ENCODE measurements at regions not wholly inside any gene's neighbourhood (a gene's known extent, or its start where the extent isn't known, plus 50 kb on each side); places are given as distances from the start of the nearest gene placed in this dataset.

GRCh38 chr2:194745557-194746146, 911.4 kb upstream of the SLC39A10 start:
- Histone ChIP-seq H3K27me3 (ENCODE audit: control insufficient read depth in 3 of 3, insufficient read depth in 3 of 3, low read length in 3 of 3) (no peaks in the 10 kb centered on the region), H3K27ac (ENCODE audit: low read depth in 1 of 3, low read length in 2 of 3) (no peak overlapping the region), H3K9me3 (ENCODE audit: control insufficient read depth in 2 of 2, insufficient read depth in 1 of 2, low read depth in 1 of 2, low read length in 1 of 2) (no peaks in the 10 kb centered on the region), H3K4me3 (ENCODE audit: low read depth in 1 of 3, low read length in 3 of 3) (no peak overlapping the region), H3K36me3 (ENCODE audit: control insufficient read depth in 3 of 3, insufficient read depth in 2 of 3, low read depth in 1 of 3, low read length in 3 of 3) (no peaks in the 10 kb centered on the region), H3K4me1 (ENCODE audit: control insufficient read depth in 3 of 3, insufficient read depth in 2 of 3, low read depth in 1 of 3, low read length in 2 of 3) (no peaks in the 10 kb centered on the region)
- WGBS, 3 donors, result 26 to 56% (median 32%) methylated on average over 3 of the region's 3 CpGs
- FAIRE-seq, result no peak
- peak in 1 of 2 donors; percentile 11 for DNase-seq

GRCh38 chr2:194742706-194743105, 914.3 kb upstream of the SLC39A10 start:
- Histone ChIP-seq H3K36me3 (ENCODE audit: control insufficient read depth in 3 of 3, insufficient read depth in 2 of 3, low read depth in 1 of 3, low read length in 3 of 3) (no peaks in the 10 kb centered on the region), H3K27ac (ENCODE audit: low read depth in 1 of 3, low read length in 2 of 3) (no peak overlapping the region), H3K27me3 (ENCODE audit: control insufficient read depth in 3 of 3, insufficient read depth in 3 of 3, low read length in 3 of 3) (no peaks in the 10 kb centered on the region), H3K4me3 (ENCODE audit: low read depth in 1 of 3, low read length in 3 of 3) (no peak overlapping the region), H3K4me1 (ENCODE audit: control insufficient read depth in 3 of 3, insufficient read depth in 2 of 3, low read depth in 1 of 3, low read length in 2 of 3) (no peaks in the 10 kb centered on the region), H3K9me3 (ENCODE audit: control insufficient read depth in 2 of 2, insufficient read depth in 1 of 2, low read depth in 1 of 2, low read length in 1 of 2) (no peaks in the 10 kb centered on the region)
- FAIRE-seq (no peak), DNase-seq (no peak)
- WGBS, 3 donors, result 76 to 84% (median 82%) methylated on average over 2 of the region's 2 CpGs

GRCh38 chr2:194739217-194739616, 917.8 kb upstream of the SLC39A10 start:
- no peaks in the 10 kb centered on the region for H3K4me1 ChIP-seq (ENCODE audit: control insufficient read depth in 3 of 3, insufficient read depth in 2 of 3, low read depth in 1 of 3, low read length in 2 of 3)
- H3K9me3 ChIP-seq (ENCODE audit: control insufficient read depth in 2 of 2, insufficient read depth in 1 of 2, low read depth in 1 of 2, low read length in 1 of 2), result no peaks in the 10 kb centered on the region
- no peak overlapping the region for H3K4me3 ChIP-seq (ENCODE audit: low read depth in 1 of 3, low read length in 3 of 3)
- FAIRE-seq (no peak), DNase-seq (no peak)
- no peaks in the 10 kb centered on the region for H3K36me3 ChIP-seq (ENCODE audit: control insufficient read depth in 3 of 3, insufficient read depth in 2 of 3, low read depth in 1 of 3, low read length in 3 of 3)
- WGBS, 3 donors, result 77 to 90% (median 89%) methylated on average over 3 of the region's 3 CpGs
- no peak overlapping the region for H3K27ac ChIP-seq (ENCODE audit: low read depth in 1 of 3, low read length in 2 of 3)
- no peaks in the 10 kb centered on the region for H3K27me3 ChIP-seq (ENCODE audit: control insufficient read depth in 3 of 3, insufficient read depth in 3 of 3, low read length in 3 of 3)

- no peak for FAIRE-seq
- H3K27me3 ChIP-seq (ENCODE audit: control insufficient read depth in 3 of 3, insufficient read depth in 3 of 3, low read length in 3 of 3), result no peaks in the 10 kb centered on the region
- H3K4me3 ChIP-seq (ENCODE audit: low read depth in 1 of 3, low read length in 3 of 3), result no peak overlapping the region
Measured at GRCh38 chr2:194735837-194736542, 921.0 kb upstream of the SLC39A10 start.

DNA sequence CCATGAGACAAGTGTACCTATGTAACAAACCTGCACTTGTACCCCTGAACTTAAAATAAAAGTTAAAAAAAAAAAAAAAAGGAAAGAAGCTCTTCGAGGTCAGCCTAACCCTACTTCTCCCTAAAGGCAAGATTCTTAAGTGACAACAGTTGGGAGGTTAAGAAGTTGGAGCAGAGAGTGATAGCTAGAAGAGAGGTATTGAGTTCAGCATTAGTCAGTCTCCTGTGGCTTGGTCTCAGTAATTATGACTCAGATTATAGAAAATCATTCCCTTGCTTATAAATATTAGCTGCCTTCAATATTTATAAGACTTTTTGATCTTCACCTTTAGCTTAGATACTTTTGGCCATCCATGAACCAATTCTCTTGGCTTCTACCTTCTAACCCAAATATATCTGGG, 926.8 kb upstream of the SLC39A10 start:
- no peaks in the 10 kb centered on the region for H3K4me1 ChIP-seq (ENCODE audit: control insufficient read depth in 3 of 3, insufficient read depth in 2 of 3, low read depth in 1 of 3, low read length in 2 of 3)
- no peaks in the 10 kb centered on the region for H3K27me3 ChIP-seq (ENCODE audit: control insufficient read depth in 3 of 3, insufficient read depth in 3 of 3, low read length in 3 of 3)
- no peaks in the 10 kb centered on the region for H3K36me3 ChIP-seq (ENCODE audit: control insufficient read depth in 3 of 3, insufficient read depth in 2 of 3, low read depth in 1 of 3, low read length in 3 of 3)
- WGBS, 3 donors, result 65 to 71% (median 68%) methylated on average over 1 of the region's 1 CpG
- no peaks in the 10 kb centered on the region for H3K9me3 ChIP-seq (ENCODE audit: control insufficient read depth in 2 of 2, insufficient read depth in 1 of 2, low read depth in 1 of 2, low read length in 1 of 2)
- H3K27ac ChIP-seq (ENCODE audit: low read depth in 1 of 3, low read length in 2 of 3), result no peak overlapping the region
- H3K4me3 ChIP-seq (ENCODE audit: low read depth in 1 of 3, low read length in 3 of 3), result no peak overlapping the region
- DNase-seq (no peak), FAIRE-seq (no peak)

More at GRCh38 chr2:194735837-194736542, 921.0 kb upstream of the SLC39A10 start:
- Histone ChIP-seq H3K36me3 (ENCODE audit: control insufficient read depth in 3 of 3, insufficient read depth in 2 of 3, low read depth in 1 of 3, low read length in 3 of 3) (no peaks in the 10 kb centered on the region), H3K27ac (ENCODE audit: low read depth in 1 of 3, low read length in 2 of 3) (no peak overlapping the region), H3K4me1 (ENCODE audit: control insufficient read depth in 3 of 3, insufficient read depth in 2 of 3, low read depth in 1 of 3, low read length in 2 of 3) (no peaks in the 10 kb centered on the region), H3K9me3 (ENCODE audit: control insufficient read depth in 2 of 2, insufficient read depth in 1 of 2, low read depth in 1 of 2, low read length in 1 of 2) (no peaks in the 10 kb centered on the region)
- WGBS, 3 donors, result 58 to 83% (median 63%) methylated on average over 2 of the region's 2 CpGs
- DNase-seq, result no peak

GRCh38 chr2:194725169-194725568, 931.9 kb upstream of the SLC39A10 start:
- DNase-seq, result no peak
- Histone ChIP-seq H3K36me3 (ENCODE audit: control insufficient read depth in 3 of 3, insufficient read depth in 2 of 3, low read depth in 1 of 3, low read length in 3 of 3) (no peaks in the 10 kb centered on the region), H3K4me3 (ENCODE audit: low read depth in 1 of 3, low read length in 3 of 3) (no peak overlapping the region), H3K27ac (ENCODE audit: low read depth in 1 of 3, low read length in 2 of 3) (no peak overlapping the region), H3K4me1 (ENCODE audit: control insufficient read depth in 3 of 3, insufficient read depth in 2 of 3, low read depth in 1 of 3, low read length in 2 of 3) (no peaks in the 10 kb centered on the region), H3K27me3 (ENCODE audit: control insufficient read depth in 3 of 3, insufficient read depth in 3 of 3, low read length in 3 of 3) (no peaks in the 10 kb centered on the region), H3K9me3 (ENCODE audit: control insufficient read depth in 2 of 2, insufficient read depth in 1 of 2, low read depth in 1 of 2, low read length in 1 of 2) (no peaks in the 10 kb centered on the region)
- no peak for FAIRE-seq
- WGBS, 3 donors, result 81 to 96% (median 86%) methylated on average over 1 of the region's 1 CpG

DNA sequence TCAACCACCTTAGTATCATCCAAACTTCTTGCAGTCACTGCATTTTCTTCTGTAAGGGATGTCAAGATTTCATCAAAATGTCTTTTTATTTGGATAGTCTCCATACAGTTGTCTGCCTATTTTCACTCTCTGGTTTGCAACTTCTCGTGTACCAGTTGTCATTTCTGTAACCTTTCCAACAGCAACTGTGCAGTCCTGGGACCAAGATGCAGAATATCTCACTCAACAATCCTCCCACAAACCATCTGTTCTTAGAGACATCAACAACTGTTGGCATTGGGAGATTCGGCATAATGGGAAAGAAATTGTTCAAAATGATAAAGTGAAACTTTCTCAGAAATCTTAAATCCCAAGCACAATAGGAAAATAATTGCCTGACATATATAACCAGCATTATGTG, 933.6 kb upstream of the SLC39A10 start:
- H3K4me3 ChIP-seq (ENCODE audit: low read depth in 1 of 3, low read length in 3 of 3), result no peak overlapping the region
- 76 to 82% (median 78%) methylated on average over 2 of the region's 2 CpGs for WGBS, 3 donors
- H3K27ac ChIP-seq (ENCODE audit: low read depth in 1 of 3, low read length in 2 of 3), result no peak overlapping the region
- no peaks in the 10 kb centered on the region for H3K36me3 ChIP-seq (ENCODE audit: control insufficient read depth in 3 of 3, insufficient read depth in 2 of 3, low read depth in 1 of 3, low read length in 3 of 3)
- no peaks in the 10 kb centered on the region for H3K4me1 ChIP-seq (ENCODE audit: control insufficient read depth in 3 of 3, insufficient read depth in 2 of 3, low read depth in 1 of 3, low read length in 2 of 3)
- no peaks in the 10 kb centered on the region for H3K9me3 ChIP-seq (ENCODE audit: control insufficient read depth in 2 of 2, insufficient read depth in 1 of 2, low read depth in 1 of 2, low read length in 1 of 2)
- H3K27me3 ChIP-seq (ENCODE audit: control insufficient read depth in 3 of 3, insufficient read depth in 3 of 3, low read length in 3 of 3), result no peaks in the 10 kb centered on the region
- DNase-seq, result no peak
- no peak for FAIRE-seq

GRCh38 chr2:194721227-194721626, 935.8 kb upstream of the SLC39A10 start:
- Histone ChIP-seq H3K27ac (ENCODE audit: low read depth in 1 of 3, low read length in 2 of 3) (no peak overlapping the region), H3K4me3 (ENCODE audit: low read depth in 1 of 3, low read length in 3 of 3) (no peak overlapping the region), H3K9me3 (ENCODE audit: control insufficient read depth in 2 of 2, insufficient read depth in 1 of 2, low read depth in 1 of 2, low read length in 1 of 2) (no peaks in the 10 kb centered on the region), H3K27me3 (ENCODE audit: control insufficient read depth in 3 of 3, insufficient read depth in 3 of 3, low read length in 3 of 3) (no peaks in the 10 kb centered on the region), H3K36me3 (ENCODE audit: control insufficient read depth in 3 of 3, insufficient read depth in 2 of 3, low read depth in 1 of 3, low read length in 3 of 3) (no peaks in the 10 kb centered on the region), H3K4me1 (ENCODE audit: control insufficient read depth in 3 of 3, insufficient read depth in 2 of 3, low read depth in 1 of 3, low read length in 2 of 3) (no peaks in the 10 kb centered on the region)
- DNase-seq, result no peak
- FAIRE-seq, result no peak
- WGBS, 3 donors, result 72 to 77% (median 74%) methylated on average over 3 of the region's 3 CpGs

GRCh38 chr2:194720462-194720861, 936.6 kb upstream of the SLC39A10 start:
- WGBS, 3 donors, result 83 to 87% (median 87%) methylated on average over 2 of the region's 2 CpGs
- no peaks in the 10 kb centered on the region for H3K4me1 ChIP-seq (ENCODE audit: control insufficient read depth in 3 of 3, insufficient read depth in 2 of 3, low read depth in 1 of 3, low read length in 2 of 3)
- no peak overlapping the region for H3K27ac ChIP-seq (ENCODE audit: low read depth in 1 of 3, low read length in 2 of 3)
- no peaks in the 10 kb centered on the region for H3K36me3 ChIP-seq (ENCODE audit: control insufficient read depth in 3 of 3, insufficient read depth in 2 of 3, low read depth in 1 of 3, low read length in 3 of 3)
- H3K27me3 ChIP-seq (ENCODE audit: control insufficient read depth in 3 of 3, insufficient read depth in 3 of 3, low read length in 3 of 3), result no peaks in the 10 kb centered on the region
- FAIRE-seq (no peak), DNase-seq (no peak)
- no peaks in the 10 kb centered on the region for H3K9me3 ChIP-seq (ENCODE audit: control insufficient read depth in 2 of 2, insufficient read depth in 1 of 2, low read depth in 1 of 2, low read length in 1 of 2)
- H3K4me3 ChIP-seq (ENCODE audit: low read depth in 1 of 3, low read length in 3 of 3), result no peak overlapping the region

Measured in small intestine (tissue), 7 donors.